LHCN-M2 (cell line): ENCODE measurements at regions not wholly inside any gene's neighbourhood (a gene's known extent, or its start where the extent isn't known, plus 50 kb on each side); places are given as distances from the start of the nearest gene placed in this dataset.

ENCODE experiments used
- DNase-seq: peaks from one replicate; pipeline ENCODE4 v3.0.0-alpha.2; 2012; ENCODE audit warnings: low read depth

DNA sequence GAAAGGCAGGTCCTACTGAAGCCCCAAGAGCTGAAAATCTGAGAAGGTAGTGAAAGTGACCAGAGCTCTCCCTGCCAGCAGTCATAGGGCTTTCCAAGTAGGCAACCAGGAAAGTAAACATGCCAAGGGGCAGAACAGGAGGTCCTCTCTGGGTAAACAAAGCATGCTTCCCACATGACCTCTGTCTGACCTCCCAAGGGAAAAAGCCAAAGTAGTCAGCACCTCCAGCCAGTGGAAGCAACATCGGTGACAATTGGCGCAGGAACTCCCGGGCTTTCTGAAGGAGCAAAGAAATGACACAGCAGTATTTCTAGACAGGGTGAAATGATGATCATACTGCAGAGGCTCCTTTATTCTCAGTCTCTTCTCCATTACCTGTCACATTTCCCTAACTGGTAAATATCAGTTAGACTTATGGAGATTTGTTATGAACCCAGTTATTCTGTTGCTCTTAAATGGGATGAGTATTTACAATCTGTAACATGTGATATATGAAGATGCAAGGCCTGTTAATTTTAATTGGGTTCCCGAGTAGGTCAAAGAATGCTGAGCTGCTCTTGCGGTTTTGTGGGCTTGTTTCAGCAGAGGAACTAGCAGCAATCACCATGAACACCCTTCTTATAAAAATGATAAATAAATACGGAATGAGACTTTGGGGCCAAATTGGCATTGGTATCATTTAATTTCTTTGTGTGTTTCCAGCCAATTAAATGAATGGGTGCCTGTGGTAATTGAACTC lies 321.0 kb downstream of the RND3 start:
- DNase-seq: peak; percentile 70

DNA sequence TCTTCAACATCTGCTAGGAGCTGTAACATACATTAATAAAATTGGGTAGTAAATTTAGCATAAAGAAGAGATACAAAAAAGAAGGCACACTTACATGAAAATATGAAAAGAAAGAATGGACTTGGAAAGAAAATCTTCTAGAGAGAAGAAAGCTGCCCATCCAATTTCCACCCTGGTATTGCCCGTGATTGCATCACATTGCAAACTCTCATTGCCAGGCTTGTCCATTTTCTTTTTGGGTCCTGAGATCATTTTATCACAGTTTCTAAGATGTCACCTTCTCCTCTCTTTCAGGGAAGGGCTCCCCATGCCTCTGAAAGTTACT lies 321.5 kb downstream of the RND3 start:
- no peak for DNase-seq

DNA sequence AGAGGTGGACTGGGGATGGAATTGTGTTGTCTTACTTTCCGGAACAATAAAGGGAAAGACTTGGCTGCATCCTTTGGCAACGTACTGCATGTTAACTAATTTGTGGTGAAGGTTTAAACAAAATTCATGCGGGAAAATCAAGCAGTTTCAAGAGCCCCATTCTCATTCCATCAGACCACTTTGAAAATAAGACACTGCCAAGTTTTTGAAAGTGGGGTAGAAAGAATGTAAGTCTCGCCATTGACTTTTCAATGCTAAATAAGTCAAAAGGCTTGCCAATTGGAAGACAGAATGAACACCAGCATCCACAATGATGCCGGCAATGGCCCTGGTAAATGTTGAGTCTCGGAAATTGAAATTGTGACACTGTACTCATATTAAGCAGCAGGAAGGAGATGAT lies 322.0 kb downstream of the RND3 start:
- DNase-seq: no peak

DNA sequence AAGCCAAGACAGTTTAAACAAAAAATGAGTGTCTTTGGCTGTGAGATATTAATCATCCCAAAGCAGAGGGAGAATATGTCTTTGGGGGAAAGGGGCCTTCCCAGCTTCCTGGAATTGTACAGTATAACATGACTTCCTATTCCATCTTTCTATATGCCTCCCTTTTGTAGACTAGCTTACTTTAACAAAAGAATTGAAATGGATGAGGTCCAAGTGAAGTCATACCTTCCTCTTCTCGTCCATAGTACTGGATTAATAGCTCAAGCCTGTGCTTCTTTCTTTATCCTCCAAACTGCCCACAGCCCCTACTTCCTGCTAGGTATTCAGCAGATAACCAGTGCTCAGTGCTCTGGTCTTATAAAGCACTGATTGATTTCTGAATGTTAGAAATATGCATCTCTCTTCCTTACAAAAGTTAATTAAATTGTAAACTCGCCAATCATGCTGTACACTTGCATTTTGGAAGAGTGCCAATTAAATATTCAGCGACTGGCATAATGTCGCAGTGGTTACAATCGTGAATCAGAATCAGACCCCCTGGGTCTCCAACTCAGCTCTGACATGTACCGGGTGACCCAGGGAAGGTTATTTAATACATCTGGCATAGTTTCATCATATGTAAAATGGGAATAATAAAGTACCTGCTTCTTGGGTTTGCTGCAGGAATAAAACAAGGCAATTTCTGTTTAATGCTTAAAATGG lies 325.1 kb downstream of the RND3 start:
- DNase-seq: no peak

DNA sequence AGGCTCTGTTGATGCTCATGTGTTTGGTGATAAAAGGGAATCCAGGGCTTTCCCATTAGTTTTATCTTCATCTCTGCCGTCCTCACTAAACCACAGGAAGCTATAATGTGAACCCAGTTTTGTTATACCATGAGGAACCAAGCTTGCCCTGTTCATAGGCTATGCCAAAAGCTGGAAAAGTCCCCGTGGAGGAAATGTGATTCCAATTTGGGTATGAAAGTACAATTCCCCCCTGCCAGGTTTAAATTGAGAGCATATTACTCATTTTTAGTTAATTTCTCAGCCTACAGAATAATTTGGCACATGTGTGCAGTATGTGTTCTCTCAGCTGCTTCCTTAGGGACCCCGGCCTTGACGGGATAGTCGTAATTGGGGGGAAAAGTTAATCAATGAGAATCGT lies 327.4 kb downstream of the RND3 start:
- no peak for DNase-seq

DNA sequence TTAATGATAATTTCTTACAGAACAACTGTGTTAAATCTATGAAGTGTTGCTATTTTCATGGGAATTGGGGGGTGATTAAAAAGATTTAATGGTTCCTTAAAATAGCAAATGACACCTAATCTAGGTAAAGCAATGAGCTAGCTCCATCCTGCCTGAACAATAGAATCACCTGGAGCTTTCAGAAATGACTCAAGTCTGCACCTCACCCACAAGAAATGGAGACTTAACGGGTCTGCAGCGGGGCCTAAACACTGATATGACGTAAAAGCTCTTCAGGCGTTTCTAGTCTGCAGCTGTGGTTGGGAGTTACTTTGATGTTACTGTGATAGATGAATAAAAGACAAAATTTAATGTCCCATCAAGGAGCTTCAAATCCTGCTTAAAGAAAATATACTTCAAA lies 328.2 kb downstream of the RND3 start:
- no peak for DNase-seq

DNA sequence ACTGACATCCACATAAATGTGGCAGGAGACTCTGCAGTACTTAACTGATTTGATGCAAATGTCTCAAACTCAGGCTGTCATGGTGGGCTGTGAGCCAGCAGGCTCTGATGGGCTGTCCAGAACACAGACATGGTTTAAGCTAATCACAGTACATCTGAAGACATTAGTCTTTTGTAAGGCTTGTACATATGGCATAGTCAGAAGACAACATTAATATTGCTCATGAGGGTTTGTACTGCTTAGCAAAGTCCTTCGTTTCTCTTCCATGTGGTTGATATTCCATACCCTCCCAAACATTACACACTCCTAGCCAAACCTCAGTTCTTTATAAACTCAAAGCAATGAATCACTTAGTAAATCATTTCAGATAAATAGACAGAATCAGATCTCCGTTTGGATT lies 330.6 kb downstream of the RND3 start:
- no peak for DNase-seq

DNA sequence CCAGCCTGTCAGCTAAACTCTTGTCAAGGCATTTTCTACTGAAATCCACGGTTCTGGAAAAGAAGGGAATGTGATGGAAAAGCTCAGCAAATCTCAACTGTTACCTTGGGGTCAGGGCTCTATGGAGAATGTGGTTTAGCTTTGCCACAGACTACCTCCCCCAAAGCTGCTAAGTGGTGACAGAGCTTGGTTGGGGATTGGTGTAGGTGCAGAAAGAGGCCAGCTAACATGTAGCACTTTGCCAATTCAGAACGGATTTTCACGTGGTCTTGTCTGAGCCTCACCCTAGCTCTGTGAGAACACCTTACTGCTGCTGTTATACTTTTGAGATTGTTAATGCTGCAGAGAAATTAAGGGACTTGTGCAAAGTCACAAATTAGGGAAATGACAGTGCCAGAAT lies 331.1 kb downstream of the RND3 start:
- DNase-seq: no peak

DNA sequence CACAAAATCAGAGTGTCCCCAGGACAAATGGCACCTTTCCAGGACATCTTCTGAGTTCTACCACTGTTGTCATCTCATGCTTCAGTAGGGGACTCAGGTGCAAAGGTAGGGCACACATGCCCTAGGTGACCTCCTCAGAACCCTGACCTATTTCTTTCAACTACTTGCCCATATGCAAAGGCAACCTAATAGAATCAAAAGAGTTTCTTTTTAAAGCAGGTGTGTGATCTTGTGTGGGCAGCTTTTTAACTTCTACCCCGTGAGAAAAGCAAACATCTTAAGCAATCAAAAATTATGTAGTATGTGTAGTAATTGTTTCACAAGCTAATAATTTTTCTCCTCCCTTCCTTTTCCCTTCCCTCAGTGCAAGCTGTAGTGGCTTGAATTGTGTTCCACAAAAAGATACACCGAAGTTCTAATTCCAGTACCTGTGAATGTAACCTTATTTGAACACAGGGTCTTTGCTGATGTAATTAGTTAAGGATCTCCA lies 333.1 kb downstream of the RND3 start:
- DNase-seq: no peak

DNA sequence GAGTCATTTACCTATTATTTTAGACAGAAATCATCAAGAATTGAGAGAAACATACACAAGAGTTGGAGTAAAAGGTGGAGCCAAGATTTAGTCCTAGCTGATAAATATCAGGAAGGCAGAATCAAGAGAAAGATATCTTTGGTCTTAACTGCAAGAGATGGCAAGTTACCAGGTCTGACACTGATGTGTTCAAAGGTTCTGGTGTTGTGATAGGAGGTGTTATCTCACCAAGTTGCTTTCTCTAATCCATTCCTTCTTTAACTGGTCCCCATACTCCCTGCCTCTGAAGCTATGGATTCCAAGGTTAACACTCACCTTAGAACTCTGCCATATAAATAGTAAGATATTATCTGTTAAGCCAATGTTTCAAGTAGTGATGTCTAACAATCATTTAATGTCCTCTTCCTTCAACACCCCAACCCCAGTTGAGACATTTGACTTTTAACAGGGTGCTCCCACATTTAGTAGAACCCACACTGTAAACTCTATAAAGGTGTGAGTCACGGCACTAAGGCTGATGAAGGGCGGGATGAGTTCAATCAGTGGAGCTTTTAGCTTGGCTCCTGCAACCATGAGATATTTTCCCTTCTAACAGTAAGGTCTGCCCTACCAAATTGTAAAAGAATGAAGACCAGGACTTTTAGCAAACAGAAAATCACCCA lies 333.7 kb downstream of the RND3 start:
- DNase-seq: no peak

DNA sequence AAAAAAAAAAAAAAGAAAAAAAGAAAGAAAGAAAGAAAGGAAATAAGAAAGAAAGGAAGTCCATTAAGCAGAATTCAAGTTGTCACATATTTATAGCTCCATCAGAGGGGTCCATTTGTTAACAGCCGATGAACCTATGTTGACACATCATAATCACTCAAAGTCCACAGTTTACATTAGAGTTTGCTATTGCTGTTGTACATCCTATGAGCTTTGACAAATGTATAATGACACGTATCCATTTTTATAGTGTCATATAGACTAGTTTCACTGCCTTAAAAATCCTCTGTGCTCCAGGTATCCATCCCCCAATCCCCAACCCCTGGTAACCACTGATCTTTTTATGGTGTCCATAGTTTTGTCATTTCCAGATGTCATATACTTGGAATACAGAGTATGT lies 335.2 kb downstream of the RND3 start:
- no peak for DNase-seq

DNA sequence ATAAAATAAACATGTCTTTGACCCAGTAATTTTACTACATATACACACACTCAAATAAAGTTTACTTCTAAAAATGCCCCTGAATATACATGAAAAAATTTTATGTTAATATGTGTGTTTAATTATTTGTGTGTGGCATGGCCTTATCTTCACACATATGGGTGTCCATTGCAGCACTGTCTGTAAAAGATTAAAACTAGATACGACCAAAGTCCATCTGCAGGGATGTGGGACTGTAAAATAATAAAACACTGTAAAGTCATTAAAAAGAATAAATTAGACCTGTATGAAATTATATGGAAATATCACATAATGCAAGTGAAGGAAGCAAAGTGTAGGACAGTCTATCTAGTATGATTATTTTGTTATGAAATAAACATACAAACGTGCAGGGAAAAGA lies 337.3 kb downstream of the RND3 start:
- no peak for DNase-seq

DNA sequence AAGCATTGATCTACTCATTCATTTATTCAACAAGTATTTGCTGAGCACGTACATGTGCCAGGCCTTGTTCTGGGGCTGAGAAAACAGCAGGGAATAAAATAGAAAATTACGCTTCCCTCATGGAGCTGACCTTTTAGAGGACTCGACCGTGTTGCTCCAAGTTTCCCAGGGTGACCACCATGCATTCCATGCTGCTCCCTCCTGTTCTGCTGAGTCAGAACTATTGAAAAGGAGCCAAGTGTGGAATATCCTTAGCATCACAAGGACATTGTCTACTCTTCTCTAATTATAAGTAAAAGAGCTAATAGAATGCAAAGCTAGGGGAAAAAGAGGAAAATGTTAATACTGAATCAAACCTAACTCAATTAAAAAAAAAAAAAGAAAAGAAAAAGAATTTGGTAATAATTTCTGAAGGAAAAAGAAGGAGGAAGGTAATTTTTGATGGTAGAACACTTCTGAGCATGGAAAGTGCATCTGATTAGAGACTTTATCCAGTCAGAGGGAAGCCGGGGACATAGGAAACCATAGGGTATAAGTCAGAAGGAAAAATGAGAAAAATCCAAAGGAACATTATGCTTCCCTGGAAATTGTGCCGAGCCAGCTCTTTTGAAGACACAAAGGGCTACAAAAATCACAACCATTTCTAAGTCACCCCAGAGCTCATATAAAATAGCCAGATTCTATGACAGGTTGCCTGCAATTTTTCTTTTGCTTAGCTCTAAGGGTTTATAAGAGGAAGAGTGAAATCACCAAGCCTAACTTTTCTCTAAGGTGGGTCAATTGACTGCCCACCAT lies 339.4 kb downstream of the RND3 start:
- DNase-seq: peak; percentile 44

DNA sequence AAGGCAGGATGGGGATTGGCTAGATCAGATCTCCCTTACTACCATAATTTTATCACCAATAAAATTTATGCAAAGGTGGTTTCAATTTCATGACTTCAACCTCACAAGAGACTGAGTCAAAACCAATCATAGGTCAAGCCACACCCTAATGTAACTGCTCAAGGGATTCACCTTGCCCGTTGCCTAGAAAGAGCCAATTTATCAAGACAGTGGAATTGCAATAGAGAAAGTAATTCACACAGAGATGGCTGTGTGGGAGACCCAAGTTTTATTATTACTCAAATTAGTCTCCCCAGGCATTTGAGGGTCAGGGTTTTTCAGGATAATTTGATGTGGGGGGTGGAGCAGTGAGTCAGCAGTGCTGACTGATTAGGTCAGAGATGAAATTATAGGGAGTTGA lies 340.6 kb downstream of the RND3 start:
- DNase-seq: no peak

DNA sequence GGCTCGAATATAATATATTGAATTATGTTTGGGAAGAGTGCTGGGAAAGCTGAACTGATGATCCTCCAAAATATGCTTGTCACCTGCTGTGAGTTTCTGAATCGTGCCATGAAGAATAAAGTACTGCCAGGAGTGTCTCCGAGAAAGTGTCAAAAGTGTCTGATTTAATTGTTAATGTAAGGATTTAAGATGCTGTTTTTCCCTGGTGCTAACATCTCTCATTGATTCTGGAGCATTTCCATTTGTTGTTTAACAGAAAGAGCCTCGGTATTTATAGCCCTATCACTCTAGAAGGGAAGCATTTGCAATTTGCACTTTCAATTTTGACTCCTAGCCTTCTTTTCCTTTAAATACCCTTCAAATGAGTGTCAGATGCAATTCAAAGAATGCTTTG lies 342.2 kb downstream of the RND3 start:
- no peak for DNase-seq

DNA sequence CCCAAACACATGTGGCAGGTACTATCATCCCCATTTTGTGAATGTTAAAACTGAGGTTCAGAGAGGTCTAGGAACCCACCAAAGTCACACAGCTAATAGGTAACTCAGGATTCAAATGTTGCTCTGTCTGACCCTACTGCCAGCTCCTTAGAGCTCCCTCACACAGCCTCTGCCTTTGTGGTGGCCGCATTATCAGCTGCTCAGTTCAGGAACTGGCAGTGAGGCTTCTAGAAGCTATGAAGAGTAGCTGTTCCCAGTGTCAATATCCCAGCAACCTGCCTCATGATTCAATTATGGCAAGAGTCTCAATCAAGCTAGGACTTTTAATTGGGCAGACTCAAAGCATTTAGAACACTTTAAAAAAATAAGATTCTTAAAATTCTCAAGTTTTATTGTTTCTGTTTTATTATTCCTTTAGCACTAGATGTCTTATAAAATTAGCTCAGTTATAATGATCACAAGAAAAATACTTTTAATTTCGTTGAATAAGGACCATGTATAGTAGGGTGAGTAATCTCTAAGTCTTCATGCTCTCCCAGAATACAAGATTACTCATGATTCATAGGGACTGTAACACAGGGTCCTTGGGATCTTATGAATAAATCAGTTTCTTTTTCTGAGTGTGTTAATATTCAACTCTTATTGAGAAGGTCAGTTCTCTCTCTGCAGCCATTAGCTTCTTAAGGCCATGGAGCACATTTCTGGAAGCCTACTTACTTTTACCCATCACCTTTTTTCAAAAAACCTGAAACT lies 342.7 kb downstream of the RND3 start:
- peak; percentile 57 for DNase-seq

DNA sequence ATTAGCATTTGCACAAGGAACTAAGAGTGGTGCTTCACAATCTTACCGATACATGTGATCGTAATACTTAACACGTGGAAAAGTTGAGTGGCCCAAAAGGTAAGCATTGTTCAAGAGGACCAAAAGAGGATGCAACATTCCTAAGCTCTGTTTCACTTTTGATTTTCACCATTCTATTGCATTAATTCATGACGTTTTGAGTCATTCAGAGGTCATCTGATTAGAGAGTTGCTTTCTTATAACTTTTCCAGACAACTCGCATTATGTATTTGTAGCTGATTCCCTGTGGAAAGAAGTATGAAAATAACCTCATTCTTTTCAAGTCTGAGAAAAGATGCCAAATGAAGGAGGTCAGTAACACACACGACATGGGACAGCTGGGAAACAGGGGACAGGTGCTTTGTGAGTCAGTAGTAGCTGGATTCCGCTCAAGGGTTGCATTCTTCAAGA lies 344.4 kb downstream of the RND3 start:
- peak; percentile 82 for DNase-seq

DNA sequence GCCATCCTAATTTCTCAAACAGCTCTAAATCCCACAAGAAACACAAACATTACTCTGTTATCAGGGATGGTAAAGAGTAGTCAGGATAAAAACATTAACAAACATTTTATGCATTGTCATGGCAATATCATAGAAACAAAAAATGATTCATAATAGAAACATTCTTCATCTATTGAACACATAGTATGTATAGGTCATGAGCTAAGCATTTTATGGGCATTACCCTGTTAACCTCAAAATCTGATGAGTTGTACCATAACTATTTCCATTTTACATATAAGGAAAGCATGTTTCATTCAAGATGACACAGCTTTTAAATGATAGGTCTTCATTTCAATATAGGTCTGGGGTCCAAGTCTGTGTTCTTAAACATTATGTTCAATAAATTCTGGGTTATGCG lies 344.9 kb downstream of the RND3 start:
- peak; percentile 51 for DNase-seq

DNA sequence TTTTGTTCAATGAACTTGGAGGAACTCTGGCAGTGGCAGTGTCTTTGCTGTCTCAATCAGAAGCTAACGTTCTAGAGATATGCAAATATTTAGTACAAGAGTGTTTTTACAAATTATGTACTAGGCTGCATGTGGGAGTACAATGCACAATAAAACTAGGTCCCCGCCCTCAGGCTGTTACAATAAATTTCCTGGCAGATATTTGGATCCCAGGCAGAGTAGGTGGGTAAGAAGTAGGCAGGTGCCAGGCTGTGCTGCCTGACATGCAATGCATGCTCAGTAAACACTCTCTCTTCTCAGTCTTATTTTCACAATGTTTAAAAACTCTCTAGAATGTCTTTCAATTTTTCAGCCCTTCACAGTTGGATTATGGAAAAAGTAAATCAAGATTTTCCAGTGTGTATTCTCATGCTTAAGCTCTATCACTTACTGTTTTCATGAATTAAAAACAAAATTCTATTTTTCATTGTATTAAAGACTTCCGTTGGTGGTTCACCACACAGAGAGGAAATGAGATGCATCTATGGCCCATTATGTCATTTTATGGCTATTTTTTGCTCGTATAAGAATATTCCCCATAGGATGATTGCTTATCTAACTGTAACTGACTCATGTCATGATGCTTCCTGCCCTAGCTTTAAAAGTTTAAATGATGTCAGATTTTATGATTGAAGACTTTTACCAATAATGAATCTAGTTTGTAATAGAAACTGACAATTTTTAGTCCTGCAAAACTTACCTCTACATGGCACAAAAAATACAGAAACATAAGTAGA lies 346.1 kb downstream of the RND3 start:
- DNase-seq: peak; percentile 55

DNA sequence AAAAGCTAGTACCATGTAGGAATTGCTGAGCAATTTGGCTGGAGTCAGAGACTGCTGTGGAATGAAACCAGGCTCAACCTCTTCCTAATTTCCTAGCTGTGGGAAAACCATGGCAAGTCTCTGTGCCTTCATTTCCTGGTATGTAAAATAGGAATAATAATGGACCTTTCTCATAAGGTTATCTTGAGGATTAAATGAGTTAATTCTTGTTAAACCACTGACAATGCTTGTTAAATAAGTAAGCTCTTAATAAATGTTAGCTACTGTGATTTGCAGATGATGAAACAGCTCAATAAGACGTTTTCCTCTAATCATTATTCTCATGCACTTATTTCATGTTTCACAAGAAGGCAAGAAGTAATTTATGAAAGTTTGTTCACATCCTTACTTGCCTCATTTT lies 346.7 kb downstream of the RND3 start:
- no peak for DNase-seq

DNA sequence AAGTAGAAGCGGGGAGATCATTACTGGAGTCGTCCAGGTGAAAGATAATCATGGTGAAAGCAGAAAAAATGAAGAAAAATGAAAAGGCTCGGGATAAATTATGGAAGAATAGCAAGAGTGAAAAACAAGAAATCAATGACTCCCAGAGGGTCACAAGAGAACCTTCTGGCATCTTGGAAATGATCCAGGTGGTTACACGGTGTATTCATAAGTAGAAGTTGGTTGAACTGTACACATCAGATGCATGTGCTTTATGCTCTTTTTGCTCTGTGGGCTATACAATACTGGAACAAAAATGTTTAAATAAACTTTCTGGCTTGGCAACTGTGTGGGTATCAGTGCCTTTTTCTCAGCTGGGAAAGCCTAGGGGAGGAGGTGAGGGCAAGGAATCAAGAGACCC lies 348.9 kb downstream of the RND3 start:
- DNase-seq: no peak
